ENCODE measurements at regions not wholly inside any gene's neighbourhood (a gene's known extent, or its start where the extent isn't known, plus 50 kb on each side); places are given as distances from the start of the nearest gene placed in this dataset.

- 3% methylated on average over 2 of the region's 2 CpGs for WGBS (ENCODE audit: low lambda C conversion rate)
- Histone ChIP-seq H4K20me1 (ENCODE audit: insufficient read depth, low read length) (no peaks in the 10 kb centered on the region), H2AFZ (ENCODE audit: low read length) (no peak overlapping the region), H3K27ac (ENCODE audit: extremely low read length, insufficient read depth, low read length) (no peak overlapping the region), H3K27me3 (ENCODE audit: control insufficient read depth in 1 of 2, insufficient read depth in 2 of 2, low read length in 2 of 2) (no peaks in the 10 kb centered on the region; a peak in 1 of 5 replicates), H3K4me2 (ENCODE audit: low read depth, low read length) (no peak overlapping the region), H3K9ac (ENCODE audit: insufficient read depth, low read depth, low read length) (no peak overlapping the region), H3K4me1 (ENCODE audit: insufficient read depth, low read length) (no peaks in the 10 kb centered on the region), H3K36me3 (replicated peaks in 1 of 2; ENCODE audit: control insufficient read depth in 1 of 2, insufficient read depth in 2 of 2, low read length in 2 of 2) (no peaks in the 10 kb centered on the region), H3K79me2 (ENCODE audit: insufficient read depth, low read length) (no peaks in the 10 kb centered on the region), H3K9me3 (ENCODE audit: low read length) (no peaks in the 10 kb centered on the region), H3K4me3 (replicated peaks in 1 of 3; ENCODE audit: insufficient read depth in 1 of 3, low read depth in 2 of 3, low read length in 3 of 3) (no peak overlapping the region)
- in situ Hi-C loops (cut with HindIII; ENCODE audit: extremely low pct_ligation_motif_present, low pct_unique_long_range_greater_than_20kb), result loop anchor here (10.0 to 25.0 kb wide), 2 partner anchors 857 to 1819 kb away; partner anchors contain the start of gene NR4A2
- TF ChIP-seq STAG1 (CRISPR knock-in tag; IDR thresholded peaks at IDR 0.05), result peak; percentile 75
- TF ChIP-seq RAD21 (CRISPR knock-in tag; IDR thresholded peaks at IDR 0.05), result 0 out of 2 replicates have a peak, but pooled peaks have one; percentile 34
- TF ChIP-seq MIER2 (CRISPR knock-in tag; IDR thresholded peaks at IDR 0.05), result no peak
- TF ChIP-seq ZMYM3 (CRISPR knock-in tag; IDR thresholded peaks at IDR 0.05), result no peak
- TF ChIP-seq SMC3 (IDR thresholded peaks at IDR 0.05; ENCODE audit: low read length), result peak; percentile 59
- no peak for TF ChIP-seq SOX5 (CRISPR knock-in tag; IDR thresholded peaks at IDR 0.05; ENCODE audit: borderline replicate concordance)
- TF ChIP-seq ATF6 (CRISPR knock-in tag; conservative IDR thresholded peaks at IDR 0.05), result no peak
- no peak for TF ChIP-seq FUBP1 (CRISPR knock-in tag; IDR thresholded peaks at IDR 0.05; ENCODE audit: borderline replicate concordance)
- peak; percentile 71 for TF ChIP-seq CTCF (CRISPR knock-in tag; IDR thresholded peaks at IDR 0.05)
- BruUV-seq (replicated peaks), result no TSS peak
- CTCF ChIA-PET (ENCODE audit: low intra/inter-chr PET ratio, low total read pairs), result interaction anchor here (0.8 to 1.9 kb wide), 2 partner anchors 1817 to 1825 kb away, joined by 3 to 5 read pairs; no protein-coding TSS in a partner anchor
- ATAC-seq, result peak; percentile 70
- intact Hi-C loops (cut with micrococcal nuclease; ENCODE audit: unreplicated experiment), result loop anchor here (2.0 to 5.0 kb wide), 6 partner anchors 142 to 1825 kb away; no protein-coding TSS in a partner anchor
- FAIRE-seq, result peak; percentile 87
- peak; percentile 46 for DNase-seq (ENCODE audit: low spot score)
- POLR2A ChIA-PET, result no interaction called here
Observed at GRCh38 chr2:157194097-157194688, 63.3 kb upstream of the GALNT5 start.

Measured in HepG2 (cell line).